ENCODE measurements at regions not wholly inside any gene's neighbourhood (a gene's known extent, or its start where the extent isn't known, plus 50 kb on each side); places are given as distances from the start of the nearest gene placed in this dataset.

- no peak overlapping the region for H4K91ac ChIP-seq (ENCODE audit: low read depth, low read length)
- no peak overlapping the region for H3K4me3 ChIP-seq (ENCODE audit: low read depth, low read length)
- no peak overlapping the region for H3K14ac ChIP-seq (ENCODE audit: low read length)
- no peak overlapping the region for H4K8ac ChIP-seq (ENCODE audit: low read depth, low read length)
- no peak overlapping the region for H3K27ac ChIP-seq (ENCODE audit: low read depth, low read length)
- peak overlapping the region; percentile 8 for H2AFZ ChIP-seq (ENCODE audit: insufficient read depth, low read length, poor library complexity)
- H3K27me3 ChIP-seq (ENCODE audit: insufficient read depth, low read length) = peaks cover 2% of the 10 kb centered on the region
- H3K23ac ChIP-seq (ENCODE audit: low read length) = no peak overlapping the region
- no peaks in the 10 kb centered on the region for H3K79me2 ChIP-seq (ENCODE audit: control insufficient read depth, insufficient read depth, low read length, poor library complexity)
- no peak overlapping the region for H3K18ac ChIP-seq (ENCODE audit: low read length)
- H2BK5ac ChIP-seq (ENCODE audit: low read depth, low read length, poor library complexity) = no peak overlapping the region
- no CpG with 5 or more reads among the region's 28 CpGs for WGBS (ENCODE audit: extremely low coverage, insufficient coverage, insufficient read length)
- H4K12ac ChIP-seq (ENCODE audit: low read depth, low read length) = no peak overlapping the region
- H3K36me3 ChIP-seq (ENCODE audit: control insufficient read depth in 1 of 2, insufficient read depth in 2 of 2, low read length in 2 of 2) = no peaks in the 10 kb centered on the region
- no peak overlapping the region for H2AK5ac ChIP-seq (ENCODE audit: low read length)
- H3K9ac ChIP-seq (ENCODE audit: low read length) = no peak overlapping the region
- H2BK120ac ChIP-seq (ENCODE audit: insufficient read depth, low read length, poor library complexity) = no peak overlapping the region
- no peaks in the 10 kb centered on the region for H3K9me3 ChIP-seq (ENCODE audit: insufficient read depth, low read depth, low read length)
- H2BK12ac ChIP-seq (ENCODE audit: low read length) = no peak overlapping the region
- no peaks in the 10 kb centered on the region for H3K79me1 ChIP-seq (ENCODE audit: low read length)
- H3K4me2 ChIP-seq (ENCODE audit: low read length) = peak overlapping the region; percentile 27
- peak; percentile 11 to 46 for DNase-seq
- H3K4ac ChIP-seq (ENCODE audit: low read depth, low read length) = no peak overlapping the region
- peaks cover 0 to 2% of the 10 kb centered on the region in 2 experiments for H3K4me1 ChIP-seq (ENCODE audit: control insufficient read depth in 1 of 2, insufficient read depth in 2 of 2, low read length in 2 of 2)
These were observed 155.8 kb upstream of the SMIM23 start for GRCh38 chr5:171629628-171630349.

GRCh38 chr5:171630350-171631065 lies 155.1 kb upstream of the SMIM23 start:
- WGBS (ENCODE audit: extremely low coverage, insufficient coverage, insufficient read length) = no CpG with 5 or more reads among the region's 11 CpGs
- no peak overlapping the region for H2BK5ac ChIP-seq (ENCODE audit: low read depth, low read length, poor library complexity)
- H3K4me1 ChIP-seq (ENCODE audit: control insufficient read depth in 1 of 2, insufficient read depth in 2 of 2, low read length in 2 of 2) = peaks cover 0 to 2% of the 10 kb centered on the region in 2 experiments

GRCh38 chr5:171632616-171633015 lies 153.0 kb upstream of the SMIM23 start:
- Histone ChIP-seq H3K14ac (ENCODE audit: low read length) (no peak overlapping the region), H2AFZ (ENCODE audit: insufficient read depth, low read length, poor library complexity) (no peak overlapping the region), H3K9ac (ENCODE audit: low read length) (no peak overlapping the region), H3K4me3 (ENCODE audit: low read depth, low read length) (no peak overlapping the region), H3K27me3 (ENCODE audit: insufficient read depth, low read length) (peaks cover 2% of the 10 kb centered on the region), H3K4me2 (ENCODE audit: low read length) (no peak overlapping the region), H2BK5ac (ENCODE audit: low read depth, low read length, poor library complexity) (no peak overlapping the region), H3K18ac (ENCODE audit: low read length) (no peak overlapping the region), H2BK12ac (ENCODE audit: low read length) (no peak overlapping the region), H4K8ac (ENCODE audit: low read depth, low read length) (no peak overlapping the region), H3K9me3 (ENCODE audit: insufficient read depth, low read depth, low read length) (no peaks in the 10 kb centered on the region), H4K12ac (ENCODE audit: low read depth, low read length) (no peak overlapping the region), H2BK120ac (ENCODE audit: insufficient read depth, low read length, poor library complexity) (no peak overlapping the region), H3K4me1 (ENCODE audit: control insufficient read depth in 1 of 2, insufficient read depth in 2 of 2, low read length in 2 of 2) (peaks cover 0 to 2% of the 10 kb centered on the region in 2 experiments), H3K4ac (ENCODE audit: low read depth, low read length) (no peak overlapping the region), H3K79me2 (ENCODE audit: control insufficient read depth, insufficient read depth, low read length, poor library complexity) (no peaks in the 10 kb centered on the region), H2AK5ac (ENCODE audit: low read length) (no peak overlapping the region), H3K23ac (ENCODE audit: low read length) (no peak overlapping the region), H3K79me1 (ENCODE audit: low read length) (no peaks in the 10 kb centered on the region), H3K27ac (ENCODE audit: low read depth, low read length) (no peak overlapping the region), H3K36me3 (ENCODE audit: control insufficient read depth in 1 of 2, insufficient read depth in 2 of 2, low read length in 2 of 2) (no peaks in the 10 kb centered on the region), H4K91ac (ENCODE audit: low read depth, low read length) (no peak overlapping the region)
- no peak for DNase-seq
- no CpG with 5 or more reads among the region's 3 CpGs for whole genome bisulfite sequencing (ENCODE audit: extremely low coverage, insufficient coverage, insufficient read length)

More at GRCh38 chr5:171630350-171631065, 155.1 kb upstream of the SMIM23 start:
- no peak overlapping the region for H3K23ac ChIP-seq (ENCODE audit: low read length)
- H3K9me3 ChIP-seq (ENCODE audit: insufficient read depth, low read depth, low read length) = no peaks in the 10 kb centered on the region
- H3K14ac ChIP-seq (ENCODE audit: low read length) = no peak overlapping the region
- DNase-seq = no peak
- H3K36me3 ChIP-seq (ENCODE audit: control insufficient read depth in 1 of 2, insufficient read depth in 2 of 2, low read length in 2 of 2) = no peaks in the 10 kb centered on the region
- H3K18ac ChIP-seq (ENCODE audit: low read length) = no peak overlapping the region
- H3K4me3 ChIP-seq (ENCODE audit: low read depth, low read length) = no peak overlapping the region
- no peak overlapping the region for H3K27ac ChIP-seq (ENCODE audit: low read depth, low read length)
- H3K9ac ChIP-seq (ENCODE audit: low read length) = no peak overlapping the region
- no peak overlapping the region for H2BK12ac ChIP-seq (ENCODE audit: low read length)
- no peak overlapping the region for H2AK5ac ChIP-seq (ENCODE audit: low read length)
- H2AFZ ChIP-seq (ENCODE audit: insufficient read depth, low read length, poor library complexity) = peak overlapping the region; percentile 8
- no peak overlapping the region for H2BK120ac ChIP-seq (ENCODE audit: insufficient read depth, low read length, poor library complexity)
- H3K27me3 ChIP-seq (ENCODE audit: insufficient read depth, low read length) = peaks cover 2% of the 10 kb centered on the region
- H3K4ac ChIP-seq (ENCODE audit: low read depth, low read length) = no peak overlapping the region
- no peaks in the 10 kb centered on the region for H3K79me2 ChIP-seq (ENCODE audit: control insufficient read depth, insufficient read depth, low read length, poor library complexity)
- H4K12ac ChIP-seq (ENCODE audit: low read depth, low read length) = no peak overlapping the region
- H3K79me1 ChIP-seq (ENCODE audit: low read length) = no peaks in the 10 kb centered on the region
- H4K91ac ChIP-seq (ENCODE audit: low read depth, low read length) = no peak overlapping the region
- peak overlapping the region; percentile 27 for H3K4me2 ChIP-seq (ENCODE audit: low read length)
- H4K8ac ChIP-seq (ENCODE audit: low read depth, low read length) = no peak overlapping the region

GRCh38 chr5:171633776-171634470 lies 151.7 kb upstream of the SMIM23 start:
- H4K91ac ChIP-seq (ENCODE audit: low read depth, low read length) = no peak overlapping the region
- no peak overlapping the region for H2BK5ac ChIP-seq (ENCODE audit: low read depth, low read length, poor library complexity)
- H2AFZ ChIP-seq (ENCODE audit: insufficient read depth, low read length, poor library complexity) = no peak overlapping the region
- H4K8ac ChIP-seq (ENCODE audit: low read depth, low read length) = no peak overlapping the region
- no peaks in the 10 kb centered on the region for H3K79me1 ChIP-seq (ENCODE audit: low read length)
- H3K9ac ChIP-seq (ENCODE audit: low read length) = no peak overlapping the region
- no peak overlapping the region for H2AK5ac ChIP-seq (ENCODE audit: low read length)
- peaks cover 0 to 2% of the 10 kb centered on the region in 2 experiments for H3K4me1 ChIP-seq (ENCODE audit: control insufficient read depth in 1 of 2, insufficient read depth in 2 of 2, low read length in 2 of 2)
- no peak overlapping the region for H2BK12ac ChIP-seq (ENCODE audit: low read length)
- H3K79me2 ChIP-seq (ENCODE audit: control insufficient read depth, insufficient read depth, low read length, poor library complexity) = no peaks in the 10 kb centered on the region
- H3K4ac ChIP-seq (ENCODE audit: low read depth, low read length) = no peak overlapping the region
- H3K14ac ChIP-seq (ENCODE audit: low read length) = no peak overlapping the region
- no peak overlapping the region for H3K4me2 ChIP-seq (ENCODE audit: low read length)
- no peak for DNase-seq
- no peak overlapping the region for H4K12ac ChIP-seq (ENCODE audit: low read depth, low read length)
- no peaks in the 10 kb centered on the region for H3K9me3 ChIP-seq (ENCODE audit: insufficient read depth, low read depth, low read length)
- no peak overlapping the region for H3K23ac ChIP-seq (ENCODE audit: low read length)
- WGBS (ENCODE audit: extremely low coverage, insufficient coverage, insufficient read length) = no CpG with 5 or more reads among the region's 7 CpGs
- H2BK120ac ChIP-seq (ENCODE audit: insufficient read depth, low read length, poor library complexity) = no peak overlapping the region
- no peak overlapping the region for H3K18ac ChIP-seq (ENCODE audit: low read length)
- no peak overlapping the region for H3K27ac ChIP-seq (ENCODE audit: low read depth, low read length)
- H3K4me3 ChIP-seq (ENCODE audit: low read depth, low read length) = no peak overlapping the region
- no peaks in the 10 kb centered on the region for H3K36me3 ChIP-seq (ENCODE audit: control insufficient read depth in 1 of 2, insufficient read depth in 2 of 2, low read length in 2 of 2)
- no peaks in the 10 kb centered on the region for H3K27me3 ChIP-seq (ENCODE audit: insufficient read depth, low read length)
